DOHH2 (cell line): ENCODE measurements at regions not wholly inside any gene's neighbourhood (a gene's known extent, or its start where the extent isn't known, plus 50 kb on each side); places are given as distances from the start of the nearest gene placed in this dataset.
A peak's percentile ranks its signal among the peaks of the same experiment; 100 is the strongest.

ENCODE experiments used
- H3F3A ChIP-seq: fragments of 200-600 bp; sonication (generic), shearing (Covaris generic); 2 replicates; pipeline ENCODE4 v1.6.0; 2016; ENCODE audit warnings: antibody characterized with exemption, mild to moderate bottlenecking; ENCODE audit not compliant: control insufficient read depth, insufficient read depth
- H3K27ac ChIP-seq: fragments of 200-600 bp; sonication (generic); 2 replicates; pipeline ENCODE4 v1.5.1; 2014; ENCODE audit warnings: low read depth, mild to moderate bottlenecking, low read length, moderate library complexity
- H3K27me3 ChIP-seq: fragments of 200-600 bp; sonication (generic); 2 replicates; pipeline ENCODE4 v1.6.1; 2014; ENCODE audit warnings: mild to moderate bottlenecking, low read length, mixed read lengths; ENCODE audit not compliant: control insufficient read depth
- H3K36me3 ChIP-seq: fragments of 200-600 bp; sonication (generic); 2 replicates; pipeline ENCODE4 v1.6.1; 2014; ENCODE audit warnings: mild to moderate bottlenecking, low read length, moderate library complexity, mixed read lengths; ENCODE audit not compliant: control insufficient read depth
- H3K4me1 ChIP-seq: fragments of 200-600 bp; sonication (generic); 2 replicates; pipeline ENCODE4 v1.6.1; 2014; ENCODE audit warnings: mild to moderate bottlenecking, low read length, mixed read lengths; ENCODE audit not compliant: control insufficient read depth
- H3K4me2 ChIP-seq: fragments of 200-600 bp; sonication (generic); 2 replicates; pipeline ENCODE4 v1.6.0; 2014; ENCODE audit warnings: mild to moderate bottlenecking, low read length, moderate library complexity
- H3K4me3 ChIP-seq: fragments of 200-600 bp; sonication (generic); 2 replicates; pipeline ENCODE4 v1.5.1; 2014; ENCODE audit warnings: mild to moderate bottlenecking, low read length, mixed read lengths
- H3K79me2 ChIP-seq: fragments of 200-600 bp; sonication (generic); 2 replicates; pipeline ENCODE4 v1.6.1; 2014; ENCODE audit warnings: mild to moderate bottlenecking, low read length, mixed read lengths; ENCODE audit not compliant: control insufficient read depth
- H3K9me2 ChIP-seq: fragments of 200-600 bp; sonication (generic); replicated peaks from 2 replicates; pipeline ENCODE4 v1.6.1; 2014; ENCODE audit warnings: mild to moderate bottlenecking, low read length, mixed read lengths; ENCODE audit not compliant: control insufficient read depth
- H3K9me3 ChIP-seq: fragments of 200-600 bp; sonication (generic); 2 replicates; pipeline ENCODE4 v1.6.1; 2014; ENCODE audit warnings: antibody characterized with exemption, low read length, mixed read lengths; ENCODE audit not compliant: control insufficient read depth, insufficient read depth
- H4K20me1 ChIP-seq: fragments of 200-600 bp; sonication (generic); 2 replicates; pipeline ENCODE4 v1.6.0; 2014; ENCODE audit warnings: low read depth, mild to moderate bottlenecking, antibody characterized with exemption, low read length, moderate library complexity; ENCODE audit not compliant: control insufficient read depth, insufficient read depth
- CTCF ChIP-seq: fragments of 200-600 bp; sonication (generic); IDR thresholded peaks from one replicate; pipeline ENCODE4 v1.5.1; 2014; ENCODE audit warnings: antibody characterized with exemption, mild to moderate bottlenecking, low read depth, low read length; ENCODE audit not compliant: poor library complexity, severe bottlenecking
- EZH2phosphoT487 ChIP-seq: fragments of 200-600 bp; sonication (generic); IDR thresholded peaks from 2 replicates; pipeline ENCODE4 v1.6.1; 2017; ENCODE audit warnings: borderline replicate concordance, mild to moderate bottlenecking, antibody characterized with exemption, low read length, moderate library complexity, mixed read lengths

- H3K27me3 ChIP-seq: no peaks in the 10 kb centered on the region
- H3K27ac ChIP-seq: no peak overlapping the region
- no peak overlapping the region for H3K4me2 ChIP-seq
- H3K4me1 ChIP-seq: peaks cover 25% of the 10 kb centered on the region
- peaks cover 18% of the 10 kb centered on the region for H3K36me3 ChIP-seq
- peaks cover 19% of the 10 kb centered on the region for H3K9me3 ChIP-seq
- no peaks in the 10 kb centered on the region for H3K9me2 ChIP-seq
- no peaks in the 10 kb centered on the region for H3F3A ChIP-seq
- H3K4me3 ChIP-seq: no peak overlapping the region
- no peaks in the 10 kb centered on the region for H4K20me1 ChIP-seq
- TF ChIP-seq EZH2phosphoT487: no peak
- no peak for TF ChIP-seq CTCF
- H3K79me2 ChIP-seq: no peaks in the 10 kb centered on the region
Observed at GRCh38 chr18:33878213-33878612, 300.2 kb downstream of the ASXL3 start.

DNA sequence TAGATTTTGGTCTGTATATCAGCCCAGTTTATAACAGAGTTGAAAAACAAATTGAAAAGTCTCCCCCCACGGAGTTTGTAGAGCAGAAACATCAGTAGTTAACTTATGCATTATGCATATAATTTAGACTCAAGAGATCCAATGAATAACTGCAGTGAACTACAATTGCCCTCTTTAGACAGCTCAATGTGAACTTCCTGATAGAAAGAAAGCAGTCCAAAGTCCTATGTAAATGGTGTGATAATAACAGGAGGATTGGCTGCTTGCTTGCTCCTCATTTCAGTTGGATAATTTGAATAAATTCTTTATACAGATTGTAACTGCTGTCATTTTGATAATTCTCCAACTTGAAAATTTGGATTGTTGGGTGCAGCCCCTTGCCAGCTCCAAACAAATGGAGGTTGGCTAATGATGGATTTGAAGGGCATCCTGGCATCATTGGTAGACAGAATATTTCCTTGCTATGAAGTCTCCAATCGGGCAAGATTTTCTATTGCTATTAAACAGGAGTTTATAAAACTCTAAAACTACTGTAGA lies 297.1 kb downstream of the ASXL3 start:
- H3K27me3 ChIP-seq: no peaks in the 10 kb centered on the region
- H3K4me2 ChIP-seq: no peak overlapping the region
- H3K4me3 ChIP-seq: no peak overlapping the region
- peaks cover 3% of the 10 kb centered on the region; the same call in 1 of the 2 replicates for H3F3A ChIP-seq
- peaks cover 35% of the 10 kb centered on the region for H3K36me3 ChIP-seq
- peaks cover 27% of the 10 kb centered on the region for H3K9me3 ChIP-seq
- TF ChIP-seq EZH2phosphoT487 (no peak), CTCF (no peak)
- no peaks in the 10 kb centered on the region for H3K79me2 ChIP-seq
- H3K9me2 ChIP-seq: no peaks in the 10 kb centered on the region
- peaks cover 49% of the 10 kb centered on the region for H3K4me1 ChIP-seq
- no peak overlapping the region for H3K27ac ChIP-seq
- H4K20me1 ChIP-seq: no peaks in the 10 kb centered on the region

DNA sequence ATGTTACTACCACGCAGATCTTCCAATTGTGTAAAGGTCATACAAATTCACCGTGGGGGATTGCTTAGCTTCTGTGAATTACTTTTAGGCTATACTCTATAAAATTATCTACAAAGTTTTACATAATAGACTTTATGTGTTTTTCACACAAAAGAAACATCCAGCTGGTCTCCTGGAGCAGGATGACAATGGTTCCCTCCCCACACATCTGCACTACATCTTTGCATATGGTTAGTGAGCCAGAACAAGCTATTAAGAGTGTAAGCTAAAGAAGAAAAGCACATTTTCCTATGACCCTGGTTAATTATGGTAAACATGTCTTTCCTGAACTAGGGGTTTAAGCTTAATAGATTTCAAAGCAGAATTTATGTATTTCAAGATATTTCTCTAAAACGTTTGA lies 295.1 kb downstream of the ASXL3 start:
- TF ChIP-seq EZH2phosphoT487: no peak
- no peak for TF ChIP-seq CTCF
- Histone ChIP-seq H3K9me2 (no peaks in the 10 kb centered on the region), H4K20me1 (no peaks in the 10 kb centered on the region), H3F3A (peaks cover 3% of the 10 kb centered on the region; the same call in 1 of the 2 replicates), H3K4me3 (peak overlapping the region; percentile 37), H3K4me2 (peak overlapping the region; percentile 52), H3K4me1 (peaks cover 49% of the 10 kb centered on the region), H3K36me3 (peaks cover 35% of the 10 kb centered on the region), H3K9me3 (peaks cover 27% of the 10 kb centered on the region), H3K79me2 (no peaks in the 10 kb centered on the region), H3K27ac (peak overlapping the region; percentile 76), H3K27me3 (no peaks in the 10 kb centered on the region)
